H1 (cell line): ENCODE measurements at regions not wholly inside any gene's neighbourhood (a gene's known extent, or its start where the extent isn't known, plus 50 kb on each side); places are given as distances from the start of the nearest gene placed in this dataset.

Experiments used
- CHD1 ChIP-seq: IDR thresholded peaks from 2 replicates; pipeline ENCODE4 v1.6.1; 2012; ENCODE audit warnings: low read depth, low read length, improper control_type of control experiment
- CHD2 ChIP-seq: IDR thresholded peaks from 2 replicates; pipeline ENCODE4 v1.6.1; 2012; ENCODE audit warnings: low read length, improper control_type of control experiment
- HDAC6 ChIP-seq: IDR thresholded peaks from one replicate; pipeline ENCODE4 v1.7.1; 2012; ENCODE audit warnings: low read depth, mild to moderate bottlenecking, inconsistent platforms, low read length, moderate library complexity
- SAP30 ChIP-seq: fragments of 300-600 bp; sonication (generic); IDR thresholded peaks from 2 replicates; pipeline ENCODE4 v1.7.1; 2012; ENCODE audit warnings: low read length, moderate library complexity, mild to moderate bottlenecking, inconsistent platforms; ENCODE audit not compliant: insufficient read depth, insufficient replicate concordance
- SIX5 ChIP-seq: IDR thresholded peaks from 2 replicates; pipeline ENCODE4 v1.6.1; 2011; ENCODE audit warnings: mild to moderate bottlenecking, low read depth, low read length
- TF ChIP-seq, protein P1 (sequence below), 3 experiments: IDR thresholded peaks; 1 replicate in 2 of 3; 2 replicates in 1 of 3; pipeline versions ENCODE4 v1.5.1 to v1.6.1; 2011; ENCODE audit warnings: low read length in 3 of 3, mild to moderate bottlenecking in 3 of 3, inconsistent platforms in 2 of 3, low read depth in 1 of 3, moderate library complexity in 1 of 3; ENCODE audit not compliant: insufficient read depth in 1 of 3; ENCODE audit errors: control extremely low read depth in 1 of 3

DNA sequence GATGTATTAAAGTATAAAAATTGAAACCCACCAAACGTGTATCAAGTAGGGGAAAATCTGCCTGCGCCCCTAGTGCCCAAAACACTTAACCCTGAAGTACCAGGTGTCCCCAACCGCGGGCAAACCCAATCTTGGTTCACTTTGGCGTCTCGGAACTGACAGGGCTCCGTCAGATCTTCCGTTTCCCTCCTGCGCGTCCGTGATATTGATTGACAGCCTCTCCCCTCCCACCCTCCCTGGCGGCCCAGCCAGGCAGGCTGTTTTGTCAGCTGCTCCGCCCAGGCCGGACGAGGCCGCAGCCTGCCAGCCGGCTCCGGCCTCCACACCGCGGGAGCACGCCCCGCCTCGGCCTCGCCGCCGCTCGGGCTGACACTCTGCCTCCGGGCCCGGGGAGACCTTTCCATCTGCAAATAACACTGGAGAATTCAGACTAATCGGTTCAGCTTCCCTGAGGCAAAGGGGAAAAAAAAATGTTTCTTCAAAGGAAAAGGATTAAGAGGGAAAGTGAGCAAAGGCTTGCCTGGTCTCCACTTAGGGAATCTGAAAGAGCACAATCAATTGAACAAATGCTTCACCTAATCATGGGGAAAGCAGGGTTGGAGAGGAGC lies 234.9 kb upstream of the MCHR2 start (continued):
- TF ChIP-seq, protein P1, sequence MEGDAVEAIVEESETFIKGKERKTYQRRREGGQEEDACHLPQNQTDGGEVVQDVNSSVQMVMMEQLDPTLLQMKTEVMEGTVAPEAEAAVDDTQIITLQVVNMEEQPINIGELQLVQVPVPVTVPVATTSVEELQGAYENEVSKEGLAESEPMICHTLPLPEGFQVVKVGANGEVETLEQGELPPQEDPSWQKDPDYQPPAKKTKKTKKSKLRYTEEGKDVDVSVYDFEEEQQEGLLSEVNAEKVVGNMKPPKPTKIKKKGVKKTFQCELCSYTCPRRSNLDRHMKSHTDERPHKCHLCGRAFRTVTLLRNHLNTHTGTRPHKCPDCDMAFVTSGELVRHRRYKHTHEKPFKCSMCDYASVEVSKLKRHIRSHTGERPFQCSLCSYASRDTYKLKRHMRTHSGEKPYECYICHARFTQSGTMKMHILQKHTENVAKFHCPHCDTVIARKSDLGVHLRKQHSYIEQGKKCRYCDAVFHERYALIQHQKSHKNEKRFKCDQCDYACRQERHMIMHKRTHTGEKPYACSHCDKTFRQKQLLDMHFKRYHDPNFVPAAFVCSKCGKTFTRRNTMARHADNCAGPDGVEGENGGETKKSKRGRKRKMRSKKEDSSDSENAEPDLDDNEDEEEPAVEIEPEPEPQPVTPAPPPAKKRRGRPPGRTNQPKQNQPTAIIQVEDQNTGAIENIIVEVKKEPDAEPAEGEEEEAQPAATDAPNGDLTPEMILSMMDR (IDR thresholded peaks at IDR 0.05; ENCODE audit: control extremely low read depth in 1 of 3, insufficient read depth in 1 of 3, low read depth in 1 of 3, low read length in 3 of 3): peak in 1 of 3 experiments; percentile 5; a peak in 1 of 4 replicates
- TF ChIP-seq HDAC6 (no peak), CHD2 (0 out of 2 replicates have a peak, but pooled peaks have one; percentile 42), SIX5 (no peak), SAP30 (no peak), CHD1 (no peak)
